Adipose tissue (tissue), 3 donors: ENCODE measurements at regions not wholly inside any gene's neighbourhood (a gene's known extent, or its start where the extent isn't known, plus 50 kb on each side); places are given as distances from the start of the nearest gene placed in this dataset.
"Not testable (repeated sequence)": the region's sequence is repeated elsewhere in the genome, so short reads cannot be mapped to it uniquely, and the experiment has no call there.

Experiments
- H3K27ac ChIP-seq: one replicate; pipeline ENCODE4 v1.5.1; 2013; ENCODE audit warnings: low read depth, low read length
- WGBS, 3 donors: extraction: QIAGEN DNeasy Blood & Tissue Kit; methylation state at CpG; one replicate each; pipeline ENCODE4 v1.1.7; 2013; 5-methylcytosine and 5-hydroxymethylcytosine counted together
- donor health status: healthy with polysubstance abuse.
- donor health status: Bipolar disorder and iron deficiency.
- donor health status: healthy.

DNA sequence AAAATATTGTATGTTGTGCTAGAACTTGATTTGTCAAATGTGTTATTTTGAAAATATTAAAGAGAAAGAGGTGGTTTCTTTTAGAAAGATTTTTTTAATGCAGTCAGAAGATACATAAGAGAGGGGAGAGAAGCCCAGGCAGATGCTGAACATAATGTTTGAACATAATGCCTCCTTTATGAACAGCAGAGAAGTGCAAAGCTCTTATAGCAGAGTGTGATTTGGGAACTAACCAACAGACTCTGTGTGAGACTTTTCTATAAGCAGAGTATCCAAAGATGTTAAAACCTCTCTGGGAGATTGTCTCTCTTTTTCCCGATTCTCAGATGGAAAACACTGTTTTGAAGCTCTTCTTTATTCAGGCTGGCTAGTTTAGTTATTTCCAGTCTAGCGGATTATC lies 1274.1 kb upstream of the SPRY2 start:
- H3K27ac ChIP-seq: no peak overlapping the region
- 89 to 91% (median 89%) methylated on average over 2 of the region's 2 CpGs for WGBS, 3 donors

DNA sequence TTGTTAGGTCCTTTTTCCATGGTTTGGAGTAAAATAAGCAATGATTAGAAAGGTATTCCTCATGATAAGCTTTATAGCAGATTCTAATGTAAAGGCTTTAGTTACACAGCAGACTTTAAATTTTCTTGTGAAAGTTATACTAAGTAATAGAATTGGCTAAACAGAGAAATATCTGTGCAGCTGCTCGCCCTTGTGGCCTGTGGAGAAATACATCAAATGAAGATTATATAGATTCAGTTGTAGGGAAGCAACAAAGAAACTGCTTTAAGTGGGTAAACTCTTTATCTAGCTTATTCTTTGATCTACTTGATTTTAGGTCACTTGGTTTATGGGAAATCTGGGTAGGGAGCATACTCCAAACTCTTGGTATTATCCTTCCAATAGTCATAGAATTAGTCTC lies 1269.7 kb upstream of the SPRY2 start:
- no peak overlapping the region for H3K27ac ChIP-seq
- 55 to 75% (median 73%) methylated on average over 1 of the region's 1 CpG for WGBS, 3 donors

GRCh38 chr13:81609335-81609734 lies 1268.4 kb upstream of the SPRY2 start:
- no peak overlapping the region for H3K27ac ChIP-seq
- 88 to 94% (median 88%) methylated on average over 2 of the region's 2 CpGs for WGBS, 3 donors

DNA sequence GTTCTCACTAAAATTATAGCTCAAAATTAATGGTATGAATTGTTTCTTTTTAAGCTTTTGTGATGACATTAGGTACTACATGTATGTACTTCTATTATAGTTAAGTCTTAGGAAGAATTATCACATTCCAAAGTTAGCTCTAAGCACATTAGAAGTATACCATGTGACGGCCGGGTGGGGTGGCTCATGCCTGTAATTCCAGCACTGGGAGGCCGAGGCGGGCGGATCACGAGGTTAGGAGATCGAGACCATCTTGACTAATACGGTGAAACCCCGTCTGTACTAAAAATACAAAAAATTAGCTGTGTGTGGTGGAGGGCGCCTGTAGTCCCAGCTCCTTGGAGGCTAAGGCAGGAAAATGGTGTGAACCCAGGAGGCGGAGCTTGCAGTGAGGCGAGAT lies 1265.1 kb upstream of the SPRY2 start:
- WGBS, 3 donors: 94 to 97% (median 94%) methylated on average over 12 of the region's 12 CpGs

DNA sequence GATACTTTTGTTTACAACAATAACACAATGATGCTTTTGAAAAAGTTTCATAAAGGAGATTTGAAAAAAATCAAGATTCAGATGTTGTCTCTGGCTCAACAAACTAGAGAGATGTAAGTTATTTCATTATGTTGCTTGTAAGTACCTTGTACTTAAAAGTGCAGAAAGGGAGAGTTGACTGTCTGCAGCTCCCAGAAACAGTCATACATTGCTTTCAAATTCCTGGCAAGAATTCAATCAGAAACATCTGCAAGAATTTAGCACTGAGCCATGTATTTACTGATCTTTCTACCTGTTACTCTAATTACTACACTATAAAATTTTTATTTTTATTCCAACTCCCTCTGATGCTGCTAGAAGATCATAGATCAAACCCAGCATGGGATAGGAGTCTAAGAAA lies 1261.3 kb upstream of the SPRY2 start:
- H3K27ac ChIP-seq: no peak overlapping the region

More for the DNA sequence above, 1265.1 kb upstream of the SPRY2 start:
- H3K27ac ChIP-seq: no peak overlapping the region

DNA sequence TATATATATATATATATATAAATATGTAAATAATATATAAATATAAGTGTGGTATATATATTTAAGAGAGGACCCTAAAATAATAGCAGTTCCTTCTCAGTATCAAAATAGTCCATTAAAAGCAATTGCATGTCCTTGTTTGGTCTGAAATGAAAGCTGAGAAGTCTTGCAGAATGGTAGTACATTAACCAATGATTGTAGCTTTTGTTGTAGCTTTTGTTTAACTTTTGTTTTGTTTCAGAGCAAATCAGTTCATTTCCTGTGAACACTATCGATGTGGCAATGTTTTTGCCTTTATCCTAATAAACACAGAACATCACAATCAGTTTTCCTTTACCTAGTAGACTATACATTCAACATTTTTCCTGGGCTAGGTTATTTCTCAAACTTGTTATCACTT lies 1256.2 kb upstream of the SPRY2 start:
- 29 to 75% (median 64%) methylated on average over 1 of the region's 1 CpG for WGBS, 3 donors
- no peak overlapping the region for H3K27ac ChIP-seq

DNA sequence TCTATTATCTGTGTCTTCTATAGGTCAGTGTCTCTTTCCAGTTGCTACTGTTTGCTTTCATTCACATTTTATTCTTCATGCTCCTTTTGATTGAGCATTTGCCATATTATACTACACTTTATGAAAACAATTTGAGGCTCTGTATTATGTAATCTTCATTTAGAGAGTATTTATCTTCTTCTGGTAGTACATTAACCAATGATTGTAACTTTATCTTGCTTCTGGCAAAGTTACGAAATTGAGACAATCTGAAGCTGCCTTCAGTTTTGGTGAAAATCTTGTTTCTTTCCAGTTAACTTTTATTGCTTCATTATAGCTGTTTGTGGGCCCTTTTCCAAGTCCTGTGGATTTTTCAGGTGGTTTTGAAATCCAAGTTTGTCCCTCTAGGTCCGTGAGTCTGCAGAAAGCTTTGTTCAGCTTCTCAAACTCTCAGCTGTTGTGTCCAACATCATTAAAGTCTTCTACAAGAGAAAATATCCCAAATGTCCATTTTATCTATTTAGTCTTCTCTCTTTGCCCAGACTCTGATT lies 1255.4 kb upstream of the SPRY2 start:
- 13 to 54% (median 47%) methylated on average over 2 of the region's 2 CpGs for WGBS, 3 donors
- H3K27ac ChIP-seq: no peak overlapping the region

- 77 to 89% (median 82%) methylated on average over 3 of the region's 3 CpGs for WGBS, 3 donors
Measured at GRCh38 chr13:81591528-81592220, 1250.7 kb upstream of the SPRY2 start.

DNA sequence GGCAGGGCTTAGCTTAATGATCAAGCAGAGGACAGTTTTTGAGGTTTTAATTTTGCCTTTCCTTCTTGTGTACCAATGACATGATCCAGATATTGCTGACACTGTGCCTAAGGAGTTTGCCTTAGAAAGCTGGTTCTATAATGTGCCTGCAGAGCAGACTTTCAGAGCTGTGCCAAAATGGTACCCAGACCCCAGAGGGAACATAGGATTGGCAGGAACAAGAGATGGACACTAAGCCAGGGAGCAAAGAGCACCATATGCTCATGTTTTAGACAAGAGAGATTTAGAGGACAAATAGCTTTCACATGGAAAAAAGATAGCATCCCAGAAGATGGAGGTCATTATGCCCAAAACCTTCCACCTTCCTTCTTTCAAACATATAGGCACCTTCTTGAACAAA lies 1241.5 kb upstream of the SPRY2 start:
- H3K27ac ChIP-seq: no peak overlapping the region

More at GRCh38 chr13:81591528-81592220, 1250.7 kb upstream of the SPRY2 start:
- no peak overlapping the region for H3K27ac ChIP-seq

DNA sequence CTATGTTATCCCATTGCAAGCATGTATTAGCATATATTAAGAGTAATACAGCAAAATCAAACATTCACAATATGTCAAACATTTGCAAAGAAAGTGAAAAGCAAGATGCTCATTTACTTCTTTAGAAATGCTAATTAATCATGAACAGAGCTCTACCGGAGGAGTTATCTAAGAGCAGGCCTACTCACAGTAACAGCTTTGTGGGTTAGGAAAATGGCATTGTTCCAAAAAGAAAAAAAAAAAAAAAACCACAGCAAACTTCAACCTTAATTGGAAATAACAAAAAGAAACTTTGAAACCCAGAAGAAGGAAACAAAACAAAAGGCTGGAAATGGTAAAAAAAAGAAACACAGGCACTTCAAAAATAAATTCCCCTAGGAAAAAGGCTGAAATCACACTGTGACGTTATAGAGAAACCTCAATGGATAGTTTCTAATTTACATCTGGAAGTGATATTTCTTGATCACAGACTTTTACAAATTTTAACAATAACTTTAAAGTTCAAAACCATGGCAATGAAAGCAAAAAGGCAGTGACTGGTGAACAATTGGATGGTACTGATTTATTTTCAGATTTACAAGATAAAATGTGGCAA lies 1236.8 kb upstream of the SPRY2 start:
- H3K27ac ChIP-seq: no peak overlapping the region
- 8 to 31% (median 14%) methylated on average over 2 of the region's 2 CpGs for WGBS, 3 donors

DNA sequence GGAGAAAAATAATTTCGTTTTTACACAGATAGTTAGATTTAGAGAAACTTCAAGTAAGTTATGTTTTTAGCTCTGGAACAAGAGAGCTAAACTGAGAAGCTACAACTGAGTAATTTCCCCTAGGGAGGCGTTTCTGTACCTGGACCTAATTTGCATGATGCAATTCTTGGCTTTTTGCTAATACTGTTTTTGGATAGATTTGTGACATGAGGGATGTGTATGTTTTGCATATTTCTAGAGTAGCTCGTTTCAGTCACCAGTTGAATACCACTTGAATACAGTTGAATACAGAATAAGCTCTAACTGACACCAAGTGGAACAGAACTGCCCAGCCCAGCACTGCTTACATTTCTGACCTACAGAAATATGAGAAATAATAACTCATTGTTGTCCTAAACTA lies 1227.9 kb upstream of the SPRY2 start:
- 57 to 67% (median 61%) methylated on average over 3 of the region's 3 CpGs for WGBS, 3 donors
- no peak overlapping the region for H3K27ac ChIP-seq

DNA sequence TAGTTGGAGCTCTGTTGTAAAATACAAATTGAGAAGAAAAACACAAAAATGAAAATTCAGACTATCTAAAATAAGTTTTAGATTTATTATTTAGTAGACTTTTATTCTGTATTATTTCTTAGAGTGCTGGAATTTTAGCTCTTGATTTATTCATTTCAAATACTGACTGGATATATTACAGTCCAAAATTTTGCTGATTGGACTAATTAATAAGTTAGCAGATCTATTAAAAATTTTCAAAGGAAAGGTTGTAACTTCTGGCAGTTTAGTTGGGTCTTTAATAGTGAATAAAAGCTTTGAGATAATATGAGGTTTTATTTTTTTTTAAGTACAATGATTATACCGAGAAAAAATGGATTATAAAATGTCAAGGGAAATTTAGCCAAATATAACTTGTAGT lies 1224.9 kb upstream of the SPRY2 start:
- no peak overlapping the region for H3K27ac ChIP-seq
- 77 to 91% (median 84%) methylated on average over 1 of the region's 1 CpG for WGBS, 3 donors

DNA sequence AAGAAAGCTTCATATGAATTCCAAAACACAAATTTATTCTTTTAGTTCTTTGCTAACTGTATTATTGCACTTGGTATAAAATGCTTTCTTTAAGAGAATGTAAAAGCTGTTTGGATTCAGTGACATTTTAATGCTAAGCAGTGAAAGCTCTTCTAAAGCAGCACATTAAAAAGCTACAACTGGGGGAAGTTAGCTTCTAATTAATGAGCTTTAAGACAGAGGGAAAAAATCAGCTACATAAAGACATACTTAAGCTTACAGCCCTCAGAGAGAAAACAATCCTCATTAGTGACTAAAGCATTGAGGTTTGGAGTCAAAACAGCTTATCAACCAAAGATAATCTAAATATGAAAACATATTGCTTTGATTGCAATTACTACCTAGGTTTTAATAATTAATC lies 1222.2 kb upstream of the SPRY2 start:
- no peak overlapping the region for H3K27ac ChIP-seq

- H3K27ac ChIP-seq: no peak overlapping the region
- WGBS, 3 donors: 44 to 70% (median 59%) methylated on average over 2 of the region's 2 CpGs
Measured at GRCh38 chr13:81562598-81562997, 1221.7 kb upstream of the SPRY2 start.

GRCh38 chr13:81551036-81551435 lies 1210.1 kb upstream of the SPRY2 start:
- no peak overlapping the region for H3K27ac ChIP-seq
- 33 to 73% (median 58%) methylated on average over 2 of the region's 2 CpGs for WGBS, 3 donors

DNA sequence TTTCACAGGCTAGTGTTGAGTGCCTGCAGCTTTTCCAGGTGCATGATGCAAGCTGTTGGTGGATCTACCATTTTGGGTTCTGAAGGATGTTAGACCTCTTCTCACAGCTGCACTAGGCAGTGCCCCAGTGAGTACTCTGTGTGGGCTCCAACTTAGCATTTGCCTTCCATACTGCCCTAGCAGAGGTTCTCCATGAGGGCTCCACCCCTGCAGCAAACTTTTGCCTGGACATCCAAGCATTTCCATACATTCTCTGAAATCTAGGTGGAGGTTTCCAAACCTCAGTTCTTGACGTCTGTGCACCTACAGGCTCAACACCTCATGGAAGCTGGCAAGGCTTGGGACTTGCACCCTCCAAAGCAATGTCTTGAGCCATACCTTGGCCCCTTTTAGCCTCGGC lies 1205.4 kb upstream of the SPRY2 start:
- WGBS, 3 donors: 82 to 88% (median 84%) methylated on average over 2 of the region's 2 CpGs
- not testable (repeated sequence) for H3K27ac ChIP-seq

- no peak overlapping the region for H3K27ac ChIP-seq
- WGBS, 3 donors: 47 to 71% (median 55%) methylated on average over 1 of the region's 1 CpG
Measured at GRCh38 chr13:81540777-81541176, 1199.9 kb upstream of the SPRY2 start.

- no peak overlapping the region for H3K27ac ChIP-seq
- WGBS, 3 donors: 65 to 74% (median 68%) methylated on average over 7 of the region's 7 CpGs
Measured at GRCh38 chr13:81539643-81540150, 1198.8 kb upstream of the SPRY2 start.

GRCh38 chr13:81498969-81499368 lies 1158.0 kb upstream of the SPRY2 start:
- no peak overlapping the region for H3K27ac ChIP-seq
- 86 to 92% (median 87%) methylated on average over 3 of the region's 3 CpGs for WGBS, 3 donors

DNA sequence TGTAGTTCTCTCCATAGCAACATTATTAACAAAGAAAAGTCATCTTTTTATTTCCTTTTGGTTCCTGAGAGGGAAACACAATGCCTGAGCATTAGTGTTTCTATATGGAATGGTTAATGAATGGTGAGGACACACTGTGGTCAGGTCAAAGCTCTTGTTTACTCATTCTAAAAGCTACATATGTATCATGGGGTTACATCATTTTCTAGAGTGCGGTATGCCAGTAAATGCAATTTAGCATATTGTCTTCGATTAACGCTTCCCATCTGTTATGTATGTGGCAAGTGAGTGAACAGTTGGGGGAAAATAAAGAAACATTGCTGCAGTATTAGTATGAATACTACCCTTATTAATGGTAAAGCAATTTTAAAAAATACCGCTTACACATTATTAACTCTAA lies 1152.2 kb upstream of the SPRY2 start:
- H3K27ac ChIP-seq: no peak overlapping the region
- WGBS, 3 donors: 87 to 88% (median 87%) methylated on average over 4 of the region's 4 CpGs
